AG20443 (cell line): ENCODE measurements at regions not wholly inside any gene's neighbourhood (a gene's known extent, or its start where the extent isn't known, plus 50 kb on each side); places are given as distances from the start of the nearest gene placed in this dataset.

Experiments
- DNase-seq: peaks from one replicate; pipeline ENCODE4 v3.0.0; 2012; ENCODE audit warnings: low spot score, mixed read lengths

DNA sequence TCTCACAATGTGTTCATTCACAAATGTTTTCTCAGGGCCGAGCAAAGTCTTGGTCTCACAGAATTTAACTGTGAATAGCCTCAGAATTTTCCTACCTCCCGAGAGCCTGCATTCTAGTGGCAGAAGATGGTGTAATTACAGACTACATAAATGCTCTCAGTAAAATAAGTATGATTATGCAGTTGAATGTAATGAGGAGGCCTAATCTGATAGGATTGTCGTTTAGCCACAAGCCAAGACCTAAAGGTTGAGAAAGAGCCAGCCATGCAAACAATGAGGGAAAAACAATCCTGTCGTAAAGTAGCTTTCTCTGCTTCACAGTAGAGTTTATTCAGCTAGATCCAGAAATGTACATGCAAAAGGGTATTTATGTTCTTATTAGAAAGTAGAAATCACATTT lies 607.8 kb upstream of the B3GALT2 start:
- DNase-seq, result no peak

- DNase-seq, result no peak
These were observed 605.3 kb upstream of the B3GALT2 start for GRCh38 chr1:193791746-193792145.

DNA sequence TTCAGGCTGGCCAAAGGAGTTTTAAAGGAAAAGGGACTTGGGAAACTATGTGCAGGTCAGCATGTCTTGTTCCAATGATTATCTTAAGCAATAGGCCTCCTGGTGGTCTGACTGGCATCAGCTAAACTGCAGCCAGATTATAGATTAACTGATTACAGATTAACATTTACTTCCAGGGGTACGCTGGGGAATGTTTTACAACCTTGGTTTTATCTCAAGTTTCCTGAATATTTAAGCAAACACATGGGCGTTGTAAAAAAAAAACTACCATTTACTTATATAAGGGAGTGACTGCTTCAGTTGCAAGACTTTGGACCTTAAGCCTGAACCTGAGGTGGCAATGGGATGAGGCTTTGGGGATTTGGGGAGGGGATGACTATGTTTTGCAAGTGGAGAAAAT lies 600.6 kb upstream of the B3GALT2 start:
- DNase-seq, result no peak

GRCh38 chr1:193785850-193786420 lies 599.5 kb upstream of the B3GALT2 start:
- DNase-seq, result no peak

GRCh38 chr1:193774536-193775323 lies 588.3 kb upstream of the B3GALT2 start:
- no peak for DNase-seq

GRCh38 chr1:193771596-193771995 lies 585.2 kb upstream of the B3GALT2 start:
- no peak for DNase-seq

DNA sequence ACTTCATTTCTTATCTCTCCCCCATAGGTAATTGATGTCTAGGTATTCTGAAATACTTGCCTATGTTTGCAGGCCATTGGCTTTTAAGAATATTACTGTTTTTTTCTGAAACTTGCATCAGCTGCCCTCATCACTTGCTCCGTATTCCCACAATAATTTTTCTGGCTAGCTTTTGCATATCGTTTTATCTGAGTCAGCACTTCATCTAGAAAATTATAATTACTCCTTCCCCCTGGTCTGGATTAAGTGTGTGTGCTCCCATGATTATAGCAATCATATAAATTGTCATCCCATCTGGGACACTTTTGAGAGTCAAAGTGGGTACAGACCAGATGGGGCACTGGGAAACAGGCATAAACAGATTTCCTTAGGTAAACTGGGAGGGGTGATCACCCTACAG lies 583.2 kb upstream of the B3GALT2 start:
- DNase-seq, result no peak

GRCh38 chr1:193767886-193768285 lies 581.5 kb upstream of the B3GALT2 start:
- no peak for DNase-seq

DNA sequence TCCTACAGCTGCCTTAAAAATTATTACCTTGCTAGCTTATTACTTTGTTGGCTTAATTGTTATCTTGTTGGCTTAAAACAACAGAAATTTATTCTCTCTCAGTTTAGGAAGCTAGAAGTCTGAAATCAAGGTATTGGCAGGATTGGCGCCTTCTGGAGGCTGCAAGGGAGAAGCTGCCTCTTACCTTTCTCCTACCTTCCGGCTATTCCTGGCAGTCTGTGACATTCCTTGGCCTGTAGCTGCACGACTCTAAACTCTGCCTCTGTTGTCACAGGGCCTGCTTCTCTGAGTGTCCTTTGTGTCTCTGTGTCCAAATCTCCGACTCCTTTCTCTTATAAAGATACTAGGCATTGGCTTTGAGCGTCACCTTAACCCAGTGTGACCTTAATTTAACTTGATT lies 579.9 kb upstream of the B3GALT2 start:
- no peak for DNase-seq

- no peak for DNase-seq
These were observed 576.9 kb upstream of the B3GALT2 start for GRCh38 chr1:193763266-193763665.

- DNase-seq, result no peak
These were observed 575.8 kb upstream of the B3GALT2 start for GRCh38 chr1:193762236-193762635.

DNA sequence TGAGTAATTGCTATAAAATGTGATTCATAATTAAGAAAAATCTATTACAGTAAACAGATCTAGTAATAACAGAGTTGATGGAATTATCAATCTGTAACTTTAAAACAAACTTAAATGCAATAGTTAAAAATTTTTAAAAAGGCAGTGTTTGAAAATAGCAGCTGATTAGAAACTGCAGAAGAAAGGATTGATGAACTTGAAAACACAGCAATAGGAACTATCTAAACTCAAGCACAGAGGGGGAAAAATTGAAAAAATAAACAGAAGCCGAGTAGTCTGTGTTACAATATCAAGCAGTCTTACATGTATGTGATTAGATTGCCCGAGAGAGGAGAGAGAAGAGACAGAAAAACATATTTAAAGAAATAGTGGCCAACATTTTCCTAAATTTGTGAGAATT lies 569.0 kb upstream of the B3GALT2 start:
- no peak for DNase-seq

GRCh38 chr1:193754732-193755427 lies 568.5 kb upstream of the B3GALT2 start:
- DNase-seq, result no peak

DNA sequence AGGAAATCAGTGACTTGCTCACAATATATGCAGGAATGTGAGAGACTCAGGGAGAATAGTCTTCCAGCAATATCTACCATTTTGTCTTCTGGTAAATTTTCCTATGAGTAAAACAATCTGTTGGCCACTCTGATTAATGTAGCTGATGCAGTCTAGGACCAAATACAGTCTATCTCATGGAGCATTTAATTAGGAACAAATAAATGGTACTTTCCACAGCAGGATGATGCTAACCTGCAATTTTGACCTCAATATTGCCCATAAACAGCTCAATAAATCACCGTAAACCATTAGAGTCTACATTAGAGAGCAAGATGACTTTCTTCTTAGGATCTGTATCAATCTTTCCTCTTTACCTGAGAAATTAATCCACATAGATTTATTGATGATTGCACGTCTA lies 567.7 kb upstream of the B3GALT2 start:
- DNase-seq, result no peak

GRCh38 chr1:193753038-193753756 lies 566.8 kb upstream of the B3GALT2 start:
- DNase-seq, result no peak

GRCh38 chr1:193749868-193750267 lies 563.5 kb upstream of the B3GALT2 start:
- no peak for DNase-seq

GRCh38 chr1:193747579-193747978 lies 561.2 kb upstream of the B3GALT2 start:
- DNase-seq, result no peak

DNA sequence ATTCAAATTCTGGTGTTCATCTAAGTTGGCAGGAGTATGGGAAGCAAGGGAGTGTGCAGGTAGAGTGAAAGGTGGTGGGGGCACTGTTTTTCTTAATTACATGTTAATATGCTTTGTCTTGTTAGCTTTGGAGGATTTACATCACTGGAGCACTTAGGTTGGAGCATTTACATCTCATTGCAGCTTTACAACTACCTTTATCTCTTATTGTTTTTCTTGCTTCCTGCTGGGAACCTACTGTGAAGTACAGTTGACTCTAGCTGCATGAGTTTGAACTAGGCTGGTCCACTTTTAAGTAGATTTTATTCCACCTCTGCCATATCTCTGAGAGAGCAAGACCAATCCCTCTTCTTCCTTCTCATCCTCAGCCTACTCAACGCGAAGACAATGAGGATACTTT lies 554.8 kb upstream of the B3GALT2 start:
- no peak for DNase-seq

DNA sequence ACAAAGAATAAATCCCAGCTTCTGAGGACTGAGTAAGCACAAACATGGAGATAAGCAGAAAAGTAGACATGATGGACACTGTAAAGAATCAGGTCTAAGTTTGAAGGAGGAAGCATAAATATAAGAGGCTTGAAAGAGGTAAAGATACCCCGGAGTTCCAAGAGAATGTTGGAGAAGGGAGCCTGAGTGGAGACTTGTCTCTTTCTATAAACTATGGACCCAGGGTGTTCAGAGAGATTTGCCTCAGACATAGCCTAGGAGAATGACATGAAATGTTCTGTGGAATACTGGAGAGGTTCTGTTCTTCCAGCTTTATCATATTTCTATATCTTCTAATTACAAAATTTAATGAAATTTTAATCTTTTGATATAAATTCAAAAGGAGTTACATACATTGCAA lies 554.3 kb upstream of the B3GALT2 start:
- no peak for DNase-seq

GRCh38 chr1:193736507-193736906 lies 550.1 kb upstream of the B3GALT2 start:
- no peak for DNase-seq

DNA sequence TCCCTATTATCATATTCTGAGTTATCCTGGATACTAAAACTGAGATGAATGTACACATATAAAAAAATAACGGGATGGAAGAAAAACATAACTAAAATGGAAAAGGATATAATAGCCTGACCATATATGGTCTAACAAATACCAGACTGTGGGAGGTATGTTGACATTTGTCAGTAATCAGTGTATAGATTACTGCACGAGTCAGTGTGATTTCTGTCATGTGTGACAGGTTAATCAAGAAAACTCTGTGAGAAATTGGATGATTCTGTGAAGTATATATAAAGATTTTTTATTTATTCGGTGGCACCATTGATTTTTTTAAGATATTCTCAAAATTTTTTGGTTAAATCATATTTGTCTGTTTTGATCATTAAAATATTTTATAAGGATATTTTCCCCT lies 547.3 kb upstream of the B3GALT2 start:
- DNase-seq, result no peak

DNA sequence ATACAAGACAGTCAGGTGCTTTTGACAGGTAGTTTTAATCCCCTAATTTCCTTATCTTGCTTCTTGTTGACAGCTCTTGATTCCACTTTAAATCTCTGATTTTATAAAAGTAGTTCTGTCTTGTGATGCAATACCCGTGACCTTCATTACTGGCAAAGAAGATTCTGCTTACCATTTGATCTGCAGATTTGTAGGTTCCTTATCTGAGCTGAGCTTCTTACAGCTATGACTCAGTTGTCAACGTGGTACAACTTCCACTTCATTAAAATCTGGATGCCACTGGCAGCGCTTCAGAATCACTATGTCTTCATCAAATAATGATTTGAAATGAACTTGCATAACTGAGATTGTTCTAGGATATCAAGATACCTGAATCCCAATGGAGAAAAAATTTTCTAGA lies 543.6 kb upstream of the B3GALT2 start:
- DNase-seq, result no peak

DNA sequence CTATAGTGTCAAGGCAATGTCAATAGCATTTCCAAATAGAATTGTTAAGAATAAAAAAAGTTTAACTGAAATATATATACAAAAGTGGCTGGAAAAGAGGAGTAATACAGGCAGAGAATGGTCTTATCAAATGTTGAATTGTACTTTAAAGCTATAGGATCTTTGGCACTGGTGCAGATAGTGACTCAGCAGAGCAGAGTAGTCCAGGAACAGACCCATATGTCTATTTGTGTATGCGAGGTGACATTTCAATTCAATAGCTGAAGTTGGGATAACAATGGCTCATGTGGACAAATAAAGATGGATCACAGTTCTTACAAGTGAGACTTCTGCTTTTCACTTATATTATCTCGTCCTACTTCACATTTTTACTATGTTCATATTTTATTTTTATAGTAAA lies 543.0 kb upstream of the B3GALT2 start:
- DNase-seq, result no peak
